ENCODE measurements at regions not wholly inside any gene's neighbourhood (a gene's known extent, or its start where the extent isn't known, plus 50 kb on each side); places are given as distances from the start of the nearest gene placed in this dataset.

DNA sequence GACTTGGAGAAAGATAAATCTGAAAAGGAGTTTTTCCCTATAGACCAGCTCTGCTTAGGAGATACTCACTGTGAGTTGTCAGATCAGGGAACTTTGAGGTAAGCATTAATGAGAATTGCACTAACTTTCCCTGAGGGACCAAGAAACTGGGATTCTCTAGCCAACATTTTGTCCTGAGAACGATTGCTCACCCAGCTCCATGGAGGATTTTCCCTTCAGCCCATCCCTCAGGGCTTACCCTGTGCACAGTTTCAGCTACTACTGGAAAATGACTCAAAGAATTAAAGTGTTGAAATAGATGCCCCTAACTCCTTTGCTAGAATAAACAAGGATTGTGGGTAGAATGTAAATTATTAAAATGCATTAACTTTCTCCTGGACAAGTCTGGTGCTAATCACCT is 237.2 kb upstream of the IL12B start:
- DNase-seq, result no peak
- no peak overlapping the region for H3K4me3 ChIP-seq
- TF ChIP-seq, protein P1, sequence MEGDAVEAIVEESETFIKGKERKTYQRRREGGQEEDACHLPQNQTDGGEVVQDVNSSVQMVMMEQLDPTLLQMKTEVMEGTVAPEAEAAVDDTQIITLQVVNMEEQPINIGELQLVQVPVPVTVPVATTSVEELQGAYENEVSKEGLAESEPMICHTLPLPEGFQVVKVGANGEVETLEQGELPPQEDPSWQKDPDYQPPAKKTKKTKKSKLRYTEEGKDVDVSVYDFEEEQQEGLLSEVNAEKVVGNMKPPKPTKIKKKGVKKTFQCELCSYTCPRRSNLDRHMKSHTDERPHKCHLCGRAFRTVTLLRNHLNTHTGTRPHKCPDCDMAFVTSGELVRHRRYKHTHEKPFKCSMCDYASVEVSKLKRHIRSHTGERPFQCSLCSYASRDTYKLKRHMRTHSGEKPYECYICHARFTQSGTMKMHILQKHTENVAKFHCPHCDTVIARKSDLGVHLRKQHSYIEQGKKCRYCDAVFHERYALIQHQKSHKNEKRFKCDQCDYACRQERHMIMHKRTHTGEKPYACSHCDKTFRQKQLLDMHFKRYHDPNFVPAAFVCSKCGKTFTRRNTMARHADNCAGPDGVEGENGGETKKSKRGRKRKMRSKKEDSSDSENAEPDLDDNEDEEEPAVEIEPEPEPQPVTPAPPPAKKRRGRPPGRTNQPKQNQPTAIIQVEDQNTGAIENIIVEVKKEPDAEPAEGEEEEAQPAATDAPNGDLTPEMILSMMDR (IDR thresholded peaks at IDR 0.05; ENCODE audit: control extremely low read depth, extremely low read depth), result no peak
- peaks cover 0 to 4% (median 0%) of the 10 kb centered on the region in 5 donors for H3K4me1 ChIP-seq (ENCODE audit: control insufficient read depth in 5 of 5, insufficient read depth in 5 of 5, low read length in 5 of 5)
- no peaks in the 10 kb centered on the region for H3K9me3 ChIP-seq (ENCODE audit: control insufficient read depth in 4 of 4, insufficient read depth in 3 of 4, low read length in 3 of 4)
- ATAC-seq (ENCODE audit: insufficient read depth, low FRiP score), result no peak
- no peak overlapping the region for H3K9ac ChIP-seq (ENCODE audit: insufficient read depth in 1 of 2, low read length in 2 of 2)
- no peaks in the 10 kb centered on the region for H3K36me3 ChIP-seq (ENCODE audit: control insufficient read depth in 4 of 4, insufficient read depth in 4 of 4, low read length in 4 of 4)
- no peaks in the 10 kb centered on the region for H3K27me3 ChIP-seq (ENCODE audit: control insufficient read depth in 3 of 3, insufficient read depth in 3 of 3, low read length in 2 of 3)
- no peak overlapping the region for H3K27ac ChIP-seq (ENCODE audit: low read depth in 1 of 2, low read length in 1 of 2)
- 78 to 91% methylated on average over 1 of the region's 1 CpG for WGBS, 2 donors

DNA sequence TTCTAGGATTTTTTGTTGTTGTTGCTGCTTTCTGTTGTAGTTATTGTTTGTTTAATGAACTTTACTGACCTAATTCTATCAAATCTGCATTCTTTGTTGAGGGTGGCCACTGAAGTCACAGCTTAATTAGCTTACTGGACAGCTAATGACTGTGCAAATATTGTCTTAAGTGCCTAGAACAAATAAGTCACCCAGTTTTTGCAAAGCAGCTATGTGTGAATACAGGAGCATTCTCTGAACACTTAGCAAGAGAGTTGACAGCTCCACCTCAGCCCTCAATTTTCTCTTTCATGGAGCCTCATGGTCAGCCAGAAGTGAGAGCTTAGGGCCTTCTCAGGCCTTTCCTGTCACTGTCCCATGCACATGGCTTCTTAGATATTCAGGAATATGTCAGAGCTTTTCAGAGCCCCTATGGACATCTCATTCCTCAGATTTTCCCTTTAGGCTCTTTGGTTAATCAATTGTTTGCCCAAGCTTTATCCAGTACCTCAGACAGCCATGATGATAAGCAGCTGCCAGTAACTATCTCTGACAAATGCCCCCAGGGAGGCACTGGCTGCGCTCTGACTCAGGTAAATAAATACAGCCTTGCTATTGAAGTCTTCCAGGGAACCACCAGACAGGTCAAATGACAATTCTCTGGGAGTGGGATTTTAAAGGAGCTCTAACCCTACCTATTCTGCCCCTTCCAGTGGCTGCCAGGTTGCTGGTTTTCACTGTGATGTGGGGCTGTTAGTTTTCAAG is 241.4 kb upstream of the IL12B start:
- no peaks in the 10 kb centered on the region for H3K27me3 ChIP-seq (ENCODE audit: control insufficient read depth in 3 of 3, insufficient read depth in 3 of 3, low read length in 2 of 3)
- H3K4me3 ChIP-seq, result no peak overlapping the region
- peaks cover 0 to 4% (median 0%) of the 10 kb centered on the region in 5 donors for H3K4me1 ChIP-seq (ENCODE audit: control insufficient read depth in 5 of 5, insufficient read depth in 5 of 5, low read length in 5 of 5)
- 65 to 85% methylated on average over 1 of the region's 1 CpG for WGBS, 2 donors
- no peak for DNase-seq
- TF ChIP-seq, protein P1 (IDR thresholded peaks at IDR 0.05; ENCODE audit: control extremely low read depth, extremely low read depth), result no peak
- no peak overlapping the region for H3K9ac ChIP-seq (ENCODE audit: insufficient read depth in 1 of 2, low read length in 2 of 2)
- H3K36me3 ChIP-seq (ENCODE audit: control insufficient read depth in 4 of 4, insufficient read depth in 4 of 4, low read length in 4 of 4), result no peaks in the 10 kb centered on the region
- no peak overlapping the region for H3K27ac ChIP-seq (ENCODE audit: low read depth in 1 of 2, low read length in 1 of 2)
- H3K9me3 ChIP-seq (ENCODE audit: control insufficient read depth in 4 of 4, insufficient read depth in 3 of 4, low read length in 3 of 4), result no peaks in the 10 kb centered on the region
- ATAC-seq (ENCODE audit: insufficient read depth, low FRiP score), result no peak

DNA sequence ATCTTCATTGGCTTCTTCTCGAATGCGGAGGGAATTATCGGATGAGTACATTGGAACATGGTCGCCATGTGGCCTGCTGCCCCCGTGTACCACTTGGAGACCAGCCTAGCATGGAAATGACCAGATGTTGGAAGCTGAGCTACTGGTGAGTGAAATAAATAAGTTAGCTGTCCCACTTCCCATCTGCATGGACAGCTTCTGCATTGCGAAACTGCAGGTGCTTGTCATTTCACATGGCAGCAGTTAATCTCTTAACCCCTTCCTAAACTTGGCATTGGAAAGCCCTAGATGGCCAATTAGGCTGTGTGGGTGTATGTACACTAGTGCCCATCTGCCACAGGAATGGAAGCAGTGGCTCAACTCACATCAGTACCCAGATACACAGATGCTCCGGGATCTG is 246.6 kb upstream of the IL12B start:
- Histone ChIP-seq H3K27ac (ENCODE audit: low read depth in 1 of 2, low read length in 1 of 2) (no peak overlapping the region), H3K27me3 (ENCODE audit: control insufficient read depth in 3 of 3, insufficient read depth in 3 of 3, low read length in 2 of 3) (no peaks in the 10 kb centered on the region), H3K9ac (ENCODE audit: insufficient read depth in 1 of 2, low read length in 2 of 2) (no peak overlapping the region), H3K36me3 (ENCODE audit: control insufficient read depth in 4 of 4, insufficient read depth in 4 of 4, low read length in 4 of 4) (no peaks in the 10 kb centered on the region), H3K4me1 (ENCODE audit: control insufficient read depth in 5 of 5, insufficient read depth in 5 of 5, low read length in 5 of 5) (peaks cover 0 to 2% (median 0%) of the 10 kb centered on the region in 5 donors), H3K4me3 (no peak overlapping the region), H3K9me3 (ENCODE audit: control insufficient read depth in 4 of 4, insufficient read depth in 3 of 4, low read length in 3 of 4) (no peaks in the 10 kb centered on the region)
- TF ChIP-seq, protein P1 (IDR thresholded peaks at IDR 0.05; ENCODE audit: control extremely low read depth, extremely low read depth), result no peak
- ATAC-seq (ENCODE audit: insufficient read depth, low FRiP score), result no peak
- DNase-seq, result no peak
- WGBS, 2 donors, result 87 to 90% methylated on average over 7 of the region's 7 CpGs
